Embryonic facial prominence (tissue), 1 donor: ENCODE measurements at regions not wholly inside any gene's neighbourhood (a gene's known extent, or its start where the extent isn't known, plus 50 kb on each side); places are given as distances from the start of the nearest gene placed in this dataset.

Experiments
- DNase-seq: peaks from one replicate; pipeline ENCODE4 v3.0.0-alpha.2; 2016; ENCODE audit errors: extremely low spot score

GRCh38 chr6:3593161-3593560, 136.3 kb upstream of the SLC22A23 start:
- DNase-seq = no peak

- DNase-seq = no peak
Observed at GRCh38 chr6:3592371-3592941, 135.6 kb upstream of the SLC22A23 start.

- no peak for DNase-seq
Observed at GRCh38 chr6:3591970-3592369, 135.1 kb upstream of the SLC22A23 start.

- DNase-seq = no peak
Observed at GRCh38 chr6:3587660-3588059, 130.8 kb upstream of the SLC22A23 start.

- DNase-seq = no peak
Observed at GRCh38 chr6:3585320-3585935, 128.6 kb upstream of the SLC22A23 start.

- no peak for DNase-seq
Observed at GRCh38 chr6:3584606-3585005, 127.8 kb upstream of the SLC22A23 start.

- no peak for DNase-seq
Observed at GRCh38 chr6:3581469-3581868, 124.6 kb upstream of the SLC22A23 start.

- no peak for DNase-seq
Observed at GRCh38 chr6:3579652-3580175, 122.9 kb upstream of the SLC22A23 start.

- DNase-seq = no peak
Observed at GRCh38 chr6:3578981-3579380, 122.1 kb upstream of the SLC22A23 start.

- no peak for DNase-seq
Observed at GRCh38 chr6:3577517-3577916, 120.7 kb upstream of the SLC22A23 start.

GRCh38 chr6:3575701-3576100, 118.9 kb upstream of the SLC22A23 start:
- DNase-seq = no peak

- DNase-seq = no peak
Observed at GRCh38 chr6:3575166-3575565, 118.3 kb upstream of the SLC22A23 start.

- no peak for DNase-seq
Observed at GRCh38 chr6:3573670-3574069, 116.8 kb upstream of the SLC22A23 start.

- no peak for DNase-seq
Observed at GRCh38 chr6:3571836-3572235, 115.0 kb upstream of the SLC22A23 start.

- DNase-seq = no peak
Observed at GRCh38 chr6:3571250-3571681, 114.4 kb upstream of the SLC22A23 start.

- DNase-seq = no peak
Observed at GRCh38 chr6:3569816-3570215, 113.0 kb upstream of the SLC22A23 start.

GRCh38 chr6:3568396-3569082, 111.7 kb upstream of the SLC22A23 start:
- no peak for DNase-seq

- no peak for DNase-seq
Observed at GRCh38 chr6:3566812-3567211, 110.0 kb upstream of the SLC22A23 start.

GRCh38 chr6:3565291-3565690, 108.4 kb upstream of the SLC22A23 start:
- DNase-seq = no peak

- no peak for DNase-seq
Observed at GRCh38 chr6:3561725-3562124, 104.9 kb upstream of the SLC22A23 start.

GRCh38 chr6:3560211-3560610, 103.4 kb upstream of the SLC22A23 start:
- DNase-seq = no peak

- no peak for DNase-seq
Observed at GRCh38 chr6:3559561-3559960, 102.7 kb upstream of the SLC22A23 start.

GRCh38 chr6:3557336-3557735, 100.5 kb upstream of the SLC22A23 start:
- DNase-seq = no peak
